Stimulated activated CD4-positive, alpha-beta T cell treated with anti-CD3 and anti-CD28 coated beads, Interleukin-15, amount 100 ng/mL, for 1 hour (primary cell): ENCODE measurements at regions not wholly inside any gene's neighbourhood (a gene's known extent, or its start where the extent isn't known, plus 50 kb on each side); places are given as distances from the start of the nearest gene placed in this dataset.
"Not testable (repeated sequence)": the region's sequence is repeated elsewhere in the genome, so short reads cannot be mapped to it uniquely, and the experiment has no call there.

Experiments
- DNase-seq, 2 donors: peaks; one replicate each; pipeline ENCODE4 v3.0.0-alpha.2; 2020; ENCODE audit warnings: low read depth in 1 of 2, low spot score in 1 of 2

DNA sequence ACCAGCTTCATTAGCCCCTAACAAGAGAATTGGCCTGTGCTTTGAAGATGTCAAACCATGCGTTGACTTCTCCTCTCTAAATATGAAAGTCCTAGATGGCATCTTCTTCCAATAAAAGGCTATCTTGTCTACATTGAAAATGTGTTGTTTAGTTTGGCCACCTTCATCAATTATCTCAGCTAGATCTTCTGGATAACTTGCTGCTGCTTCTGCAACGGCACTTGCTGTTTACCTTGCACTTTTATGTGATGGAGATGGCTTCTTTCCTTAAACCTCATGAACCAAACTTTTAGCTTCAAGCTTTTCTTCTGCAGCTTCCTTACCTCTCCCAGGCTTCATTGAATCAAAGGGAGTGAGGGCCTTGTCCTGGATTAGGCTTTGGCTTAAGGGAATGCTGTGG lies 58.6 kb upstream of the CSNK1E start:
- DNase-seq, result not testable (repeated sequence)

DNA sequence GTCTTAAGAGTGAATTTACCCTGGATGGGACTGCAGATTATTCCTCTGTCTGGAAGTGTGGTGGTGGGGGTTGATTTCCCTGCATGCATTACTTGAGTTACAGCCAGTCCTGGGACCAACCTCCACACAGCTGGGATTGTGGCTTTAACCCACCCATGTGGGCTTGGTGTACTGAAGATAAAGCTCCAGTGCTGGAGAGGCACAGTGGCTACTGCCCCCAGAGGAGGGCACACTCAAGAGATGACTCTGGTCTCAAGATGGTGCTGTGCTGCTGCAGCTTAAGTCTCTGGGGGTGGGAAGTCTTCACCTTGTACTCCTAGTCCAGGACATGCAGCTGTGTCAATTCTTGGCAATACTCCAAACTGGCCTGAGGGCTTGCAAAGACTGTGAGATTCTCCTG lies 57.8 kb upstream of the CSNK1E start:
- not testable (repeated sequence) for DNase-seq

DNA sequence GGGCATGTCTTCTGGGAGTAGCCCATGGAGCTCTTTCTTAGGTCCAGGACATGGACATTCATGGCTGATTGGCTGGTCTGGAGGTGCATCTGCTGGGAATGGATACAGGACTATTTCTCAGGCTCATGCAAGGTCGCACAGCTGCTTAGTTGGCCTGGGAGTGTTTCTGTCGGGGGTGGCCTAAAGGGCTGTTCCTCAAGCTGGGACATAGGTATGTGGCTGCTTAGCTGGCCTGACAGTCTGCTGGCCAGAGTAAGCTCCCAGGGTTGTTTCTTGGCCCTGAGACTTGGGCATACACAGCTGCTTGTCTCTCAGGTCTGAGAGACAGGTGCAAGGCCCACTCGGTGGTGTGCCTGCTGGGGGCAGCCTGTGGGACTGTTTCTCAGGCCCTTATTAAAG lies 57.2 kb upstream of the CSNK1E start:
- not testable (repeated sequence) for DNase-seq

DNA sequence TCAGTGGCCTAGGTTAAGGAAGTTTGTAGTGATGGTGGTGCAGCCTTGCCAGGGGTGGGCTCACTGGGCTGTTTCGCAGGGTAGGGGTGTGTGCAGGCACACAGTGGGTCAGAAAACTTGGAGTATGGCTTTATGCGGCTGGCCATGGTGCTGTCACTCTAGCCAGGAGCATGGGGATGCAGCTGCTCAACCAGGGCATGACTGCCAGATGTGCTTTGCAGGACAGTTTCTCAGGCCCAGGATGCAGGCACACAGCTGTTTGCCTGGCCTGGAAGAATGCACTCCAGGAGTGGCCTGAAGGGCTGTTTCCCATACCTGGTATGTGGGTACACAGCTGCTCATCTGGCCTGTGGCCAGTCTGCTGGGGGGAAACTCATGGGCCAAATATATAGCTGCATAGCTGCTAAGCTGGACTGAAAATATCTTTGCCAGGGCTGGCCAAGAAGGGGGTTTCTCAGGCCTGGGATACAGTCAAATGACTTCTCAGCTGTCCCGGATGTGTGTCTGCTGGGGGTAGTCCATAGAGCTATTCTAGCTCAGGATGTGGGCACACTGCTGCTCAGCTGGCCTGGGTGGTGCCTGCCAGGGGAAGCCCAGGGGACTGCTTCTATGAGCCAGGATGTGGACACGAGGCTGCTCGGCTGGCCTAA lies 56.7 kb upstream of the CSNK1E start:
- DNase-seq, result peak in 1 of 2 donors; percentile 6

DNA sequence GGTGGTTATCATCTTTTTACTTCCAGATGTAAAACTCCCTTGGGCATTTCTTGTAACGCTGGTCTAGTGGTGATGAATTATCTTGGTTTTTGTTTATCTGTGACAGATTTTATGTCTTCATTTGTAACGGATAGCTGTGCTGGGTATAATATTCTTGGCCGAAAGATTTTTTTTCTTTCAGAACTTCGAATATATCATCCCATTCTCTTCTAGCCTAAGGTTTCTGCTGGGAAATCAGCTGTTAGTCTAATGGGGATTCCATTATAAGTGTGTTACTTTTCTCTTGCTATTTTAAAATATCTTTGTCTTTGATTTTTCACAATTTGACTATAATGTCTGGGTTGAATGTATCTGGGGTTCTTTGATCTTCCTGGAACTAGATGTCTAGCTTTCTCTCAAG lies 55.4 kb upstream of the CSNK1E start:
- DNase-seq, result not testable (repeated sequence)

DNA sequence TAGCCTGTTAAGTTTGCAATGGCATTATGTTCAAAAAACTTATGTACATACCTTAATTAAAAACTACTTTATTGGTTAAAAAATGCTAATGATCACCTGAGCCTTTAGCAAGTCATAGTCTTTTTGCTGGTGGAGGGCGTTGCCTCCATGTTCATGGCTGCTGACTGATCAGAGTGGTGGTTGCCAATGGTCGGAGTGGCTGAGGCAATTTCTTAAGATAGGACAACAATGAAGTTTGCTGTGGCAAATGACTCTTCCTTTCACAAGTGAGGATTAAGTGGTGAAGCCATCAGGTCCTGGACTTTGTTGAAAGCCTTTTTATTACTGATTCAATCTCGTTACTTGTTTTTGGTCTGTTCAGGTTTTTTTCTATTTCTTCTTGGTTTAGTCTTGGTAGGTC lies 53.3 kb upstream of the CSNK1E start:
- not testable (repeated sequence) for DNase-seq

DNA sequence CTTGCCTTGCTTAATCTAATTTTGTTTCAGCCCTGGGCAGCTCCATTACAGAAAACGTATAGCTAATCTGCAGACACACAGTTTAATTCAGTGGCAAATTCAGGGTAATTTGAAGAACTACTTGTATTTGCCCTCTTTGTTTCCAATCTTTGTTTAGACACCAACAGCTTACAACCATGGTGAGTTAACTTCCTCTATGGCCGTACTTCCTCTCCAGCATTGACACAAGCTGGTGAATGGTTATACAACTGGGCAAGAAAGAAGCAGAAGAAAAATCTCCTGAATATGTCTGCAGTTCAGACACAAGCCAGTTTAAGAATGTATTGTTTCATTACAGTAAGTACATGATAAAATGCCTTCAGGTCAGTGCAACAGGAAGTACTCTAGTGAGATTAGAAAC lies 51.9 kb upstream of the CSNK1E start:
- DNase-seq, result not testable (repeated sequence)
